HEK293T (cell line): ENCODE measurements at regions not wholly inside any gene's neighbourhood (a gene's known extent, or its start where the extent isn't known, plus 50 kb on each side); places are given as distances from the start of the nearest gene placed in this dataset.

ENCODE experiments used
- ARNT ChIP-seq: fragments of 450-650 bp; IDR thresholded peaks from 2 replicates; pipeline ENCODE4 v1.6.1; 2017; ENCODE audit warnings: mild to moderate bottlenecking
- BHLHE40 ChIP-seq: fragments of 450-650 bp; IDR thresholded peaks from 2 replicates; pipeline ENCODE4 v1.6.1; 2016; ENCODE audit warnings: mild to moderate bottlenecking, moderate library complexity, borderline replicate concordance
- CTBP1 ChIP-seq: fragments of 450-650 bp; IDR thresholded peaks from 2 replicates; pipeline ENCODE4 v1.6.1; 2016; ENCODE audit warnings: borderline replicate concordance
- FOXA1 ChIP-seq: fragments of 450-650 bp; IDR thresholded peaks from 2 replicates; pipeline ENCODE4 v1.6.1; 2016; ENCODE audit warnings: mild to moderate bottlenecking
- FOXM1 ChIP-seq: fragments of 450-650 bp; IDR thresholded peaks from 2 replicates; pipeline ENCODE4 v1.6.1; 2017; ENCODE audit warnings: mild to moderate bottlenecking, borderline replicate concordance
- LEF1 ChIP-seq: fragments of 450-650 bp; IDR thresholded peaks from 2 replicates; pipeline ENCODE4 v1.6.1; 2017; ENCODE audit warnings: mild to moderate bottlenecking, borderline replicate concordance
- PKNOX1 ChIP-seq: fragments of 450-650 bp; IDR thresholded peaks from 2 replicates; pipeline ENCODE4 v1.6.1; 2016

DNA sequence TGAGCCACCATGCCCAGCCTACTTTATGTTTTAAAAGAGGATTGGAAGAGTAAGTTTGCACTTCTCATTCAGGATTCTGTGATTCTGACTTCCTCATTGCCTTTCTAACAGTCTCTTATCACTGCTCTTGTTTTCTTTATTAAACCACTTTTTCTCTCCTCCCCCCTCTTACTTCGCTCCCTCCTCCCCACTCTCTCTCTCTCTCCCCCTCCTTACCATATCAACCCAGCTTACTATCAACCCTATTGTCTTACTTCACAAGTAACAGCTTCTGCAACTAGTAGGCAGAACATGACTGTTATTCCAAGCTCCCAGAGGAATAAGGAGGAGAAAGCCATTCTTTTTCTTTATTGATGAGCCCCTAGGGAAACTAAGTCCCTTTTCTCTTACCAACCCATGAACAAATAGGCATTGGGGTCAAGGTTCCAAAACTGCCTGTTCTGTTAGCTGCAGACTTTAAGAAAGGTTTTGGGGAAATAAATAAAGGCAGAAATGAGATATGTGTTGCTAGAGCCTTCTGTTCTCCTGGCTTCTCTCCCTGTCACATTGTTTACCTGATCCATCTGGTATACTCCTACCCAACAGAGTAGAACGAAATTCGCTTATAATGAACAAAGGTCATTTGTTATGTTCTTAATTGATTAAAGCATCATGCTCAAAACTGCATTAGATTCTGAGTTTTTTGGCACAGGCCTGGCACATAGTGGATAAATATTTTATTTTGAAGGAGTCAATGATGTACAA lies 56.4 kb upstream of the RASGRP1 start:
- no peak for TF ChIP-seq LEF1
- TF ChIP-seq BHLHE40, result no peak
- TF ChIP-seq ARNT, result no peak
- no peak for TF ChIP-seq FOXM1
- TF ChIP-seq CTBP1, result no peak
- no peak for TF ChIP-seq FOXA1
- no peak for TF ChIP-seq PKNOX1
